GM19452 (cell line): ENCODE measurements at regions not wholly inside any gene's neighbourhood (a gene's known extent, or its start where the extent isn't known, plus 50 kb on each side); places are given as distances from the start of the nearest gene placed in this dataset.

Experiments used
- ATAC-seq: cut with Tn5 transposase; IDR thresholded peaks from one replicate; pipeline ENCODE4 v1.9.1; 2021; ENCODE audit not compliant: unreplicated experiment

- no peak for ATAC-seq
These were observed 294.1 kb upstream of the CD180 start for GRCh38 chr5:67490543-67491321.

GRCh38 chr5:67488885-67489284 lies 292.3 kb upstream of the CD180 start:
- no peak for ATAC-seq

GRCh38 chr5:67487862-67488261 lies 291.3 kb upstream of the CD180 start:
- no peak for ATAC-seq

- no peak for ATAC-seq
These were observed 286.9 kb upstream of the CD180 start for GRCh38 chr5:67483453-67484030.

- no peak for ATAC-seq
These were observed 284.8 kb upstream of the CD180 start for GRCh38 chr5:67481362-67481761.

GRCh38 chr5:67478337-67478736 lies 281.7 kb upstream of the CD180 start:
- ATAC-seq, result no peak

- no peak for ATAC-seq
These were observed 280.4 kb upstream of the CD180 start for GRCh38 chr5:67476995-67477394.

- no peak for ATAC-seq
These were observed 279.9 kb upstream of the CD180 start for GRCh38 chr5:67476531-67476930.

GRCh38 chr5:67475489-67475888 lies 278.9 kb upstream of the CD180 start:
- no peak for ATAC-seq

- no peak for ATAC-seq
These were observed 278.1 kb upstream of the CD180 start for GRCh38 chr5:67474597-67475238.

GRCh38 chr5:67467110-67467509 lies 270.5 kb upstream of the CD180 start:
- no peak for ATAC-seq

- no peak for ATAC-seq
These were observed 269.1 kb upstream of the CD180 start for GRCh38 chr5:67465537-67466207.

GRCh38 chr5:67462147-67462546 lies 265.5 kb upstream of the CD180 start:
- ATAC-seq, result no peak

- ATAC-seq, result no peak
These were observed 262.7 kb upstream of the CD180 start for GRCh38 chr5:67459253-67459652.

GRCh38 chr5:67455970-67456369 lies 259.4 kb upstream of the CD180 start:
- no peak for ATAC-seq

- no peak for ATAC-seq
These were observed 258.5 kb upstream of the CD180 start for GRCh38 chr5:67454957-67455561.

GRCh38 chr5:67453111-67453905 lies 256.7 kb upstream of the CD180 start:
- ATAC-seq, result no peak

GRCh38 chr5:67451640-67452279 lies 255.2 kb upstream of the CD180 start:
- no peak for ATAC-seq

GRCh38 chr5:67447732-67448131 lies 251.1 kb upstream of the CD180 start:
- ATAC-seq, result no peak
